Activated naive CD4-positive, alpha-beta T cell treated with anti-CD3 and anti-CD28 coated beads, Interleukin-2, amount 50 U/mL, for 72 hours (primary cell): ENCODE measurements at regions not wholly inside any gene's neighbourhood (a gene's known extent, or its start where the extent isn't known, plus 50 kb on each side); places are given as distances from the start of the nearest gene placed in this dataset.
A peak's percentile ranks its signal among the peaks of the same experiment; 100 is the strongest.
"Not testable (repeated sequence)": the region's sequence is repeated elsewhere in the genome, so short reads cannot be mapped to it uniquely, and the experiment has no call there.

Source experiments
- ATAC-seq, 2 donors: fragments of 150-1000 bp; cut with Tn5 transposase; 2 replicates each; pipeline ENCODE4 v1.10.0; 2021; ENCODE audit warnings: mild to moderate bottlenecking in 2 of 2, moderate library complexity in 2 of 2
- DNase-seq, 2 donors: peaks; one replicate each; pipeline ENCODE4 v3.0.0; 2021 to 2022; ENCODE audit warnings: low spot score in 2 of 2
- H3K27ac Mint-ChIP-seq, 2 donors: one replicate each; pipeline ENCODE4 v1.8.0; 2022; ENCODE audit warnings: mild to moderate bottlenecking in 2 of 2, mixed read lengths in 2 of 2
- H3K36me3 Mint-ChIP-seq, 2 donors: one replicate each; pipeline ENCODE4 v1.8.0; 2022; ENCODE audit warnings: mixed read lengths in 2 of 2
- H3K9me3 Mint-ChIP-seq, 2 donors: one replicate each; pipeline ENCODE4 v1.8.0; 2022; ENCODE audit warnings: mixed read lengths in 2 of 2

DNA sequence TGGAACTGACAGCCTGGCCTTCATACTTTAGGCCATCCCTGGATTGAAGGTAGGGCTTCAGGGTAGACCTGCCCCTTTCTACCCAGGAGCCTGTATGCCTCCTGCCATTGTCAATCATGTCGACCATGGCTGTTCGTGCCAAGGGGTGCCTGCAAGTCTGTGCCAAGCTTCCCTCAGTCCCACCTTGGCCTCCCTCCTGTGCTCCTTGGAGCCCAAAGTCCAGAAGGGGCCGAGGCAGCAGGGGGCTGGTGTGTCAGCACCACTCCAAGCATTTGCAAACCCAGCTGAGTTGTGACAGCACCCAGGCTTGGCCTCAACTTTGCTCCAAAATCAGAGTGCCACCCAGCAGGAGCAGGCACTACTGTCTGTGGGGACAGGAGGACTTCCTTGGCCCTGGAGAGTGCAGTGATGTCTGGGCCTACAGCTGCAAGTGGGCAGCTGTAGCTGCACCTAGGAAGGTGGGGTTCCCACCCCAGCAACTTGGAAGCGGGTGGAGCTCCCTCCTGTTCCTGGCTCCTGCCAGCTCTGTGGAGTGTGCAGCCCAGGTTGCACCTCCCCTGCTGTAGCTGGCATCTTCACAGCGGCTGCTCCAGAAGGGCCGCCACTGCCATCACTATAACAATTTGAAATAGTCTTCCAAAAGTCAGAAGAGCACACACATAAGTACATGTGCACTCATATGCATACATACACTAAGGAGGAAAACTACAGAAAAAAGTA is 1719.3 kb downstream of the HACE1 start:
- no peak for DNase-seq
- H3K9me3 Mint-ChIP-seq = peaks cover 0 to 2% of the 10 kb centered on the region in 2 donors
- H3K27ac Mint-ChIP-seq = no peak overlapping the region
- ATAC-seq = no peak
- H3K36me3 Mint-ChIP-seq = no peaks in the 10 kb centered on the region

DNA sequence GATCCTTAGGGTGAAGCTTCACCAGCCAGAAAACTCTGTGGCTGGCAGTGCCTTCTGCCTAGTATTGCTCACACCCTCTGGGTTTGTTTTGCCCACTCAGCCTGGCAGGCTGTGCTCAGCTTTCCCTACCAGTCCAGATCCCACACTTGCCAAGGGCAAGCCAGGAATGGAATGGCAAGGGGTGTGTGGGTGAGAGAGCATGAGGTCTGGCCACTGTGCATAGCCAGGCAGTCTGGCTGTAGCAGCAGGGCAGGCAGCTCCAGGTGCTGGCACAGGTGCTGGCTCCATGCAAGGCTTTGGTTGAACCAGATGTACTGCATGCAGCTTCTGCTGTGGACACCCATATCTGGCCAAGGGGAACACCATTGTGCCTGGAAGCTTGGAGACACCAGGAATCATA is 1720.3 kb downstream of the HACE1 start:
- ATAC-seq (no peak), DNase-seq (no peak)
- Mint-ChIP-seq H3K9me3 (peaks cover 0 to 5% of the 10 kb centered on the region in 2 donors), H3K36me3 (no peaks in the 10 kb centered on the region), H3K27ac (no peak overlapping the region)

DNA sequence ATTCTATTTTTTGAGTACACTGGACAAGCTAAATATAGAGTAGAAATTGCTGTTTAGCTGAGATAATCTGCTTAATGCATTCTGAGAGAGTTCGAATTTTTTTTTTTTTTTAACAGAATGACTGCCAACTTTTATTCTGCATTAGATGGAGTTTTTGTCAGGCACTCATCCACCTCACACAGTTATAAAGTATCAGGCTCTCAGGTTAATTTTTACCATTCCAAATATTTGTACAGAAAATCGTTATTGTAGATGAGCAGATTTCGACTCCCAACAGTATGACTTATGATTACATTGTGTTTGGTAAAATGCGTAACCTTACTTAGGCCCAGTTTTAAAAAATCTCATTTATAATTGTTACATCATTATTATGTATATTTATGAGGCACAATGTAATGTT is 1731.0 kb downstream of the GRIK2 start:
- DNase-seq (no peak), ATAC-seq (no peak)
- no peaks in the 10 kb centered on the region for H3K36me3 Mint-ChIP-seq

DNA sequence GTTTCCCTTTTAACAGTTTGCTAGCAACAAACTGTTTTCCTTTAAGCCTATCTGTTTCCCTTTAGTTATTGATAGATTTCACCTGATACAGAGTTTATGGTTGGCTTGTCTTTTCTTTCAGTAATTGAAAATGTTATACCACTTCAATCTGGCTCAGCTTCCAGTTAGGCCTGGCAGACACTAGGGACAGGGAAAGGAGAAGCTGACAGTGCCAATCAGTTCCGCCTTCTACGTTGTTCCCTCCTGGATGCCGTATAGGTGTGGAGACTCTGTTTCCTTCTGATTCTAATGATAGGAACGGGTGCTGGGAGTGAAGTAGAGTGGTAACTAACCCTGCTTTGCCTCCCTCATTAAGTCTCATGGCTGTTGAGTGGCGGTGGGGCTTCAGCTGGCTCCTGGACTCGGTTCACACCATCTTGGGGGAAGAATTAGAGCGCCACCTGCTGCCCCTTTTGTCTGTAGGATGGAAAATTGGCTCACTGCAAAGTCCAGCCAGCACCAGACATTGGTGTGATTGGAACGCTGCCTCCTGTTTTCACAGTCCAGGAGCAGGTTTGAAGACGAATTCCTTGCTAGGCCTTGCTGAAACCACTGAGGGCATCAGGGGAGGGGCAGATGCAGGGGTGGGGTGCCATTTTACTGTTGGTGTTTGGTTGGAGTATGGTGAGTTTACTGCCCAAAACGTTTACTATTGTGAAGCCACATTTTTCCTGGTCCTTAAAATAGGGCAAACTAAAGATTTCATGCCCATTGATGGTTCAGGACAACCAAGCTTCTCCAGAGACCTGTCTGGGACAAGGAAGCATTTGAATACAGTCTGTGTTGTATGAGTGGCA is 1729.5 kb downstream of the GRIK2 start:
- H3K27ac Mint-ChIP-seq = no peak overlapping the region
- no peak for ATAC-seq
- DNase-seq = peak in 1 of 2 donors; percentile 5
- peaks cover 0 to 8% of the 10 kb centered on the region in 2 donors for H3K9me3 Mint-ChIP-seq
- H3K36me3 Mint-ChIP-seq = no peaks in the 10 kb centered on the region

More for the DNA sequence above, 1731.0 kb downstream of the GRIK2 start:
- no peak overlapping the region for H3K27ac Mint-ChIP-seq
- peaks cover 0 to 8% of the 10 kb centered on the region in 2 donors for H3K9me3 Mint-ChIP-seq

DNA sequence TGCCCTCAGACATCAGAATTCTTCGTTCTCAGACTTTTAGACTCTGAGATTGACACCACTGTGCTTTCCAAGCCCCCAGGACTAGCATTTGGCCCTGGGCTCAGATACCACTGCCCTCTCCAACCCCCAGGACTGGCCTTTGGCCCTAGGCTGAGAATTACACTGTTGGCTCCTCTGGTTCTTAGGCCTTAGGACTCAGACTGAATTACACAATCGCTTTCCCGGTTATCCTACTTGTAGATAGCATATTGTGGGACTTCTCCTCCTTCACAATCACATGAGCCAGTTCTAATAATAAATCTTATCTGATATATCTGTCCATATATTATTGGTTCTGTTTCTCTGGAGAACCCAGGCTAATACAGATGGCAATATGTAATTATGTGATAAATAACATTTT is 1725.5 kb downstream of the GRIK2 start:
- ATAC-seq (no peak), DNase-seq (no peak)
- no peak overlapping the region for H3K27ac Mint-ChIP-seq
- no peaks in the 10 kb centered on the region for H3K36me3 Mint-ChIP-seq
- peaks cover 5 to 8% of the 10 kb centered on the region in 2 donors for H3K9me3 Mint-ChIP-seq

DNA sequence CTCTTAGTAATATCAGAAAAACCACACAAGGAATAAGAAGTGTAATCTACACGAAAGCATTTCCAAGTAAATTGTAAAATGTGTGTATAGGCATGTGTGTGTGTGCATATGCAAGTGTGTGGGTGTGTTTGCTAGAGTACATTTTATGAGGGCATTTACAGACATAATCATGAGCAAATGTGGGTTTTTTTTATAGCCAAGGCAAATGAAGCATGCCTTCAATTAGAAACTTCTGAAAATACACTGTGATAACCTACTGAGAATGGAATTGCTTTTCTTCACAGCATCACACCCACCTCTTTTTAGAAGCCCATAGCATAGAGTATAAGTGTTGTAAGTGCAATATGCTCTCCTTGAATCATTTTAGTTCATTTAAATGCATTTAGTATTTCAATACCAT is 1721.1 kb downstream of the GRIK2 start:
- no peak for DNase-seq
- no peak overlapping the region for H3K27ac Mint-ChIP-seq
- ATAC-seq = no peak
- peaks cover 5 to 11% of the 10 kb centered on the region in 2 donors for H3K9me3 Mint-ChIP-seq
- H3K36me3 Mint-ChIP-seq = no peaks in the 10 kb centered on the region

DNA sequence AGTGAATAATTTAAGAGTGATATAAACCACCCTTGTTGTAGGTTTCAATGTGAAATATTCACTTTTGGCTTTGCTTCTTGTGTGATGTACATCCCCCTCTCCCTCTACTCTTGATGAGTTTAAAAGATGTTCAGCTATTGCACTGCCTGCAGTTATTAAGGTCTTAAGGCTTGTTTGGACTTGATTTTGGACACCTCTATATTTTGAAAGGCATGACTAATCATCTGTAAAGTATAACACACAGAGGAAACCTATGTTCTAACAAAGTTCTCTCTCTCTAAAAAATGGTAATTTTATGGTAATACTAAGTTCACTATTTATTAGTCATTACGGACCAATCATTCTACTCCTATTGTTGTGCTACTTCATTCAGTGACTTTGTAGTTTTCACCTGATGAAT is 1719.9 kb downstream of the GRIK2 start:
- DNase-seq = no peak
- Mint-ChIP-seq H3K27ac (no peak overlapping the region), H3K36me3 (no peaks in the 10 kb centered on the region), H3K9me3 (peaks cover 5 to 11% of the 10 kb centered on the region in 2 donors)
- no peak for ATAC-seq

DNA sequence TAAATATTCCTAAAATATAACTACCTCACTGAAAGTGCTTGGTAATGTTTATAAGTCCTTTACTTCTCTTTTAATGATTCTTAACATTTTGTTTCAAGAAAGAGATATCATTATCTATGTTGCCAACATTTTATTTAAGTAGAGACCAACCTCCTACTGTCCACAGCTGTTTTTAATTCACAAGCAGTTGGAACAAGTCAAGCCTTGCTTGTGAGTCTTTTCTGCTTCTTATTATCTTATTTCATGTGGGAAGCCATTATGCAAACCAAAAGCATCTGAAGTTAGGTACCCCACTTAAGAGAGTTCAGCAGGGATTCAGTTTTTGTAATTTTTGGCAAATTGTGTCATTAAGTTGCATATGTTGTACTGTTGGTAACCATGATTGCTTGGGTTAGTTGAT is 1714.5 kb downstream of the GRIK2 start:
- Mint-ChIP-seq H3K9me3 (peaks cover 10 to 11% of the 10 kb centered on the region in 2 donors), H3K36me3 (no peaks in the 10 kb centered on the region), H3K27ac (no peak overlapping the region)
- ATAC-seq (no peak), DNase-seq (no peak)

DNA sequence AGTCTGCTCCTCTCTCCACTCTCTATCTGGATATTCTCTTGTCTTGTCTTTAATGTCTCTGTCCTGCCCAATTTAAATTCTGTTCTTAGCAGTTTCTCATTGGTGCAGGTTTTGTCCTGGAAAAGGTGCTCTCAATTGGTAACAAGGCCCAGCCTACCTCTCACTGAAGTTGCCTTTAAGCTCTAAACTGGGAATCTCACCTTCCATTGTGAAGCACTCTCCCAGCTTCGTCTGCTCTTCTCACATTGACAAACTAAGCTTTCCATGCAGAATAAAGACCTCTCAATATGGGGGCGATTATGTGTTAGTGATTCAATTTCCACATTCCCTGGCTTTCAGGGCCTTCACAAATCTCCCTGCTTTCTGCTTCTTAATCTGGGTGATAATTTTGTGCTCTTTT is 1712.2 kb downstream of the GRIK2 start:
- H3K27ac Mint-ChIP-seq = no peak overlapping the region
- peaks cover 12 to 13% of the 10 kb centered on the region in 2 donors for H3K9me3 Mint-ChIP-seq
- H3K36me3 Mint-ChIP-seq = no peaks in the 10 kb centered on the region
- ATAC-seq (no peak), DNase-seq (no peak)

DNA sequence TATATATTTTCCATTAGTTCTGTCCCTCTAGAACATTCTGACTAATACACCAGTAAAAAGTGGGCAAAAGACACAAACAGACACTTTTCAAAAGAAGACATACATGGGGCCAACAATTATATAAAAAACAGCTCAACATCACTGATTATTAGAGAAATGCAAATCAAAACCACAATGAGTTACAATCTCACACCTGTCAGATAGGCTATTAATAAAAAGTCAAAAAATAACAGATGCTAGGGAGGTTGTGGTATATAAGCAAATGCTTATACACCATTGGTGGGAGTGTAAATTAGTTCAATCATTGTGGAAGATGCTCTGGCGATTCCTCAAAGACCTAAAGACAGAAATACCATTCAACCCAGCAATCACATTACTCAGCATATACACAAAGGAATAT is 1707.8 kb downstream of the GRIK2 start:
- ATAC-seq = no peak

DNA sequence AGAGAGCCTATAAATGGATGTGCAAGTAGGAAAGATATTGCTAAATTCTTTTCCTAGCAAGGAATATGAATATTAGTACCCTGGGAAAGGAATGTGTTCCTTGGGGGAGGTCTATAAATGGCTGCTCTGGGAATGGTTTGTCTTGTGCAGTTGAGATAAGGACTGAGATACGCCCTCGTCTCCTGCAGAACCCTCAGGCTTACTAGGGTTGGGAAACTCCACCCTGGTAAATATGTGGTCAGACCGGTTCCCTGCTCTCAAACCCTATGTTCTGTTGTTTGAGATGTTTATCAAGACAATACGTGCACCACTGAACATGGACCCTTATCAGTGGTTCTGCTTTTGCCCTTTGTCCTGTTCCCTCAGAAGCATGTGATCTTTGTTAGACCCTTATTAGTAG is 1698.9 kb downstream of the GRIK2 start:
- H3K27ac Mint-ChIP-seq, H3K9me3 Mint-ChIP-seq, ATAC-seq, DNase-seq, H3K36me3 Mint-ChIP-seq: not testable (repeated sequence)

More for the DNA sequence above, 1707.8 kb downstream of the GRIK2 start:
- H3K9me3 Mint-ChIP-seq = peaks cover 12 to 37% of the 10 kb centered on the region in 2 donors
- no peaks in the 10 kb centered on the region for H3K36me3 Mint-ChIP-seq
- DNase-seq = no peak
- H3K27ac Mint-ChIP-seq = no peak overlapping the region

DNA sequence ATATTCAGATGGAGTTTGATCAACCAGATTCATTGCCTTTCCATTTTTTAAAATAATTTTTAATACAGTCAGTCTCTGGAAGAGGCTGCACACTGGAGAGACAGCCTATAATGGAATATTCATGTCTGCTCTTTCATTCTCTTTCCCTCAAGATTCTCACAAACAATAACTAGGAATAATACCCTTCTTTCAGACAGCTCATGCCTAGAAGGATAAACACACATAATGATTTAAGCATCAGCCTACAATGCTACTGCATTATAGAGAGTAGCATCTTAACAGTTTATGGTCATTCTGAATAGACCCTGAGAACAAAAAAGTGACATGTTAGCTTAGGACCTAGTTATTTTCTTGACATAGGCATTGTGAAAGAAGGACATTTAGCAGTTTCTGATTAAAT is 1692.3 kb downstream of the GRIK2 start:
- no peak for DNase-seq
- peaks cover 0 to 7% of the 10 kb centered on the region in 2 donors for H3K9me3 Mint-ChIP-seq
- no peak overlapping the region for H3K27ac Mint-ChIP-seq
- H3K36me3 Mint-ChIP-seq = no peaks in the 10 kb centered on the region
- ATAC-seq = no peak

DNA sequence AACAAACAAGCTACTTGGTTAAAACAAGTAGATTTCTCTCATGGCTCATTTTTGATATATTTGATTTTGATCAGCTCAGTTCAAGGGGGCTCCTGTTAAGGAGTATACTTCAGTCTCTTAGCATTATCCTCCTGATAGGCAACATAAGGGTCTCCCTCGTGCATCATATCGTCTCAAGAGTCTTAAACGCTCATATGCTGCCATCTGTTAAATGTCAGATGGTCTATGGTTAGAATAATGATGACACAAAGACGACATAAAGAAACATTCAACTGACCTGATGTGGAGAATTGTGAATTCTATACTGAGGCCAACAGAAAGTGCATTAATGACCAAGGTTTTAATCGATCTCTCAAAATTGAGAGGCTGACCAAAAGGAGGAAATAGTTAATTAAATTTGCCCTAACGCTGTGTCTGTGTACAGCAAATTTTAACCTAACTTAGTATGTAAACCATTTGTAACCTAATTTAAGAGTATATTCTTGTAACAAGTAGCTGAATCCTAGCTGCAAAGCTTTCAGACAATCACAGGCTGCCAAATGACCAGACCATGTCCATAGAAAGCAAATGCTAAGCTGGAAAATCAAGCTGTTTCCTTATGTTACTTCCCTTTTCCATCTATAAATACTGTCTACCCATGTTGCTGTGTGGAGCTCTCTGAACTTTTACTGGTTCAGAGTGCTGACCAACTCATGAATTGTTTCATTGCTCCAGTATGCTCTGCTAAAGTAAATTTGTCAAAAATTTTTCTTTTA is 1688.5 kb downstream of the GRIK2 start:
- DNase-seq (no peak), ATAC-seq (no peak)
- H3K9me3 Mint-ChIP-seq = peaks cover 9 to 13% of the 10 kb centered on the region in 2 donors
- H3K36me3 Mint-ChIP-seq = peaks cover 0 to 6% of the 10 kb centered on the region in 2 donors
- no peak overlapping the region for H3K27ac Mint-ChIP-seq

DNA sequence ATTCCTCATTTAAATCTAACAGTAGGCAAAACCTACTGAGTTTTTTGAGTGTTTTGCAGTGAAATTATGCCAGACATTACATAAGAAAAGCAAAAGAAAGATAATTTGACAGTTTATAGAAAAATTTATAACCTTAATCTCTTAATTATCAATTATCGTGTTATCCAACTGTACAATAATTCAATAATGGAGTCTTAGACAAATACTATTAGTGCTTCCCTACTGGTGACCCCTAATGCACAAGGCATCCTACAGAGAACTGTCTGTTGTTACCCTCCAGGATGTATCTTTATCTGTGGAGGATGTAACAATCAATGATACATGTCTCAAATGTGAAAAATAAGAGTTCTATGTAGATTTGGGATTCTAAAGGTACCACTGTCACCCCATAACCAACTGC is 1687.6 kb downstream of the GRIK2 start:
- Mint-ChIP-seq H3K36me3 (peaks cover 0 to 6% of the 10 kb centered on the region in 2 donors), H3K27ac (no peak overlapping the region), H3K9me3 (peaks cover 9 to 13% of the 10 kb centered on the region in 2 donors)
- ATAC-seq (no peak), DNase-seq (no peak)

DNA sequence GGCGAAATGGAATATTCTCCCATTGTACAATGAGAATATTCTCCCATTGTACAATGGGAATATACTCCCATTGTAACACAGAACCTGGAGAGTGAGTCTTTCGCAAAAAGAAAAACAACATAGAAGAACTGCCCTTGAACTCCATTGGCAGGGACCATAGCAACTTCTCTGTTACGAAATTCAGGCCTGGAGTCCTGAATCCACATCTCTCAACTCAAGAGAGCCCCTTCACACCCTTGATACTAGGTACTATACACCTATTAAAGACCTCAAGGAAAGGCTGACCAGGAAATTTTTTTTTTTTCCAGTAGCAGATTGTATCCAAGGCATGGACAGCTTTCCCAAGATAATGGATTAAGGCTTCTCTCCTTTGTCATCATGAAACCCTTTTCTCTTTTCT is 1687.0 kb downstream of the GRIK2 start:
- Mint-ChIP-seq H3K27ac (no peak overlapping the region), H3K36me3 (peaks cover 0 to 6% of the 10 kb centered on the region in 2 donors), H3K9me3 (peaks cover 9 to 13% of the 10 kb centered on the region in 2 donors)
- ATAC-seq (no peak), DNase-seq (no peak)

DNA sequence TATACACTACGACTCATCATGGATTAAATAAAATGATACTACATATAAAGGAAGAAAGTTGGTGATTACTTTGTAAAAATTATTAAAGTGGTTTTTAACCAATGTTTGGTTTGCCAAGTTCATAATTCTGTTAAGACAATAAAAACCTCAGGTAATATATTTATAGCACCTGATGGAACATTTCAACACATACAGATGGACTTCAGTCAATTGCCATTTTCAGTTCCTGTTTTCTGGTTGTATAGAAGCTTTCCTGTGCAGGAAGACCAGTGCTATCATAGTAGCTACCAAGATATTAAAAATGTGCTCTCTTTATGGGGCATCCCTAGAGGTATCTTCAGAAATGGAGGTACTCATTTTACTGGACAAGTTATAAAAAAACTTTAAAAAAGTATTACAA is 1686.4 kb downstream of the GRIK2 start:
- H3K9me3 Mint-ChIP-seq = peaks cover 9 to 13% of the 10 kb centered on the region in 2 donors
- DNase-seq (no peak), ATAC-seq (no peak)
- peaks cover 0 to 6% of the 10 kb centered on the region in 2 donors for H3K36me3 Mint-ChIP-seq
- no peak overlapping the region for H3K27ac Mint-ChIP-seq

DNA sequence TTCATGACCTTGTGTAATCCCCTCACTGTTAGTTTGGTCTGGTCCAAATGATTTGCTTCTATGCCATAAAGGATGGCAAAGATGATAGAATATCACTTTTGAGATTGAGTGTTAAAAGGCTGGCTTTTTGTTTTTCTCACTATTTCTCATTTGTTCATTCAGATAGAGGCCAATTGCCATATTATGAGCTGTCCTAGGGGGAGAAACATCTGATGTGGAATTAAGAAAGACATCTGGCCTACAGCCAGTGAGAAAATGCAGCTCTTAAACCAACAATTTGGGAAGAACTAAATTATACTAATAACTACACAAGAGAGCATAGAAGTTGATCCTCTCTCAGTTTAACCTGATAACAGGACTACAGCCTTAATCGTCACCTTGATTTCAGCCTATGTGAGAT is 1668.6 kb downstream of the GRIK2 start:
- DNase-seq (no peak), ATAC-seq (no peak)
- Mint-ChIP-seq H3K27ac (no peak overlapping the region), H3K36me3 (peaks cover 0 to 1% of the 10 kb centered on the region in 2 donors), H3K9me3 (peaks cover 9 to 16% of the 10 kb centered on the region in 2 donors)
